Lower leg skin (tissue), 4 donors: ENCODE measurements at regions not wholly inside any gene's neighbourhood (a gene's known extent, or its start where the extent isn't known, plus 50 kb on each side); places are given as distances from the start of the nearest gene placed in this dataset.

ENCODE experiments used
- DNase-seq, 2 donors: peaks; one replicate each; pipeline ENCODE4 v3.0.0-alpha.2; 2019; ENCODE audit warnings: low spot score in 2 of 2
- H3K4me3 ChIP-seq: fragments of 200-600 bp; sonication (generic); 2 replicates; pipeline ENCODE4 v1.5.1; 2017; ENCODE audit warnings: mild to moderate bottlenecking, low read depth; ENCODE audit not compliant: poor library complexity, severe bottlenecking
- CTCF ChIP-seq, 3 donors: fragments of 450-650 bp; IDR thresholded peaks; one replicate each; pipeline ENCODE4 v1.5.1; 2016; ENCODE audit warnings: antibody characterized with exemption in 3 of 3, mild to moderate bottlenecking in 3 of 3, moderate library complexity in 2 of 3
- POLR2A ChIP-seq, 2 donors: fragments of 450-650 bp; IDR thresholded peaks; one replicate each; pipeline ENCODE4 v1.6.1; 2016 to 2017; ENCODE audit warnings: antibody characterized with exemption in 2 of 2, mild to moderate bottlenecking in 1 of 2, moderate library complexity in 1 of 2
- whole genome bisulfite sequencing, 2 donors: methylation state at CpG; one replicate each; pipeline ENCODE4 v1.1.5; 2018; 5-methylcytosine and 5-hydroxymethylcytosine counted together
- intact Hi-C: fragments of 100-400 bp; cut with DNase I; formaldehyde crosslinking; loops from one replicate; pipeline ENCODE4 v1.15.0; 2023; ENCODE audit warnings: low total_unique reads

DNA sequence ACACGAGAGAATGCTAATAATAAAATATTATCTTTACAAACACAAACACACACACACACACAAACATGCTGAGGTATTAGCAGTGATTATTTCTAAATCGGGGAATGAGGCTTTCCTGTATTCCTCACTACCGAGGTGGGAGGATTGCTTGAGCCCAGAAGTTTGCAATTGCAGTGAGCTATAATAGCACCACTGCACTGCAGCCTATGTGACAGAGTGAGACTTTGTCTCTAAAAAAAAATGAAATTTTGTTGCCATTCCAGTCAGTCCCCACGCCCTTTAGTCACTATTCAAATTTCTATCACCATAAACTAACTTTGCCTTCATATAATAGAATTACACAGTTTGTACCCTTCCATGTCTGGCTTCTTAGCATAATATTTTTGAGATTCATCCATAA, 456.5 kb upstream of the CPEB2 start:
- WGBS, 2 donors = 73 to 76% methylated on average over 4 of the region's 4 CpGs
- no peak for DNase-seq
- no peak overlapping the region for H3K4me3 ChIP-seq
- no peak for TF ChIP-seq POLR2A (IDR thresholded peaks at IDR 0.05)
- no peak for TF ChIP-seq CTCF (IDR thresholded peaks at IDR 0.05)
- intact Hi-C loops = no loop called here

- intact Hi-C loops = no loop called here
- TF ChIP-seq POLR2A (IDR thresholded peaks at IDR 0.05) = no peak
- no peak for TF ChIP-seq CTCF (IDR thresholded peaks at IDR 0.05)
- no peak for DNase-seq
- WGBS, 2 donors = 92 to 94% methylated on average over 6 of the region's 6 CpGs
- H3K4me3 ChIP-seq = no peak overlapping the region
Observed at GRCh38 chr4:14552119-14552518, 450.2 kb upstream of the CPEB2 start.

DNA sequence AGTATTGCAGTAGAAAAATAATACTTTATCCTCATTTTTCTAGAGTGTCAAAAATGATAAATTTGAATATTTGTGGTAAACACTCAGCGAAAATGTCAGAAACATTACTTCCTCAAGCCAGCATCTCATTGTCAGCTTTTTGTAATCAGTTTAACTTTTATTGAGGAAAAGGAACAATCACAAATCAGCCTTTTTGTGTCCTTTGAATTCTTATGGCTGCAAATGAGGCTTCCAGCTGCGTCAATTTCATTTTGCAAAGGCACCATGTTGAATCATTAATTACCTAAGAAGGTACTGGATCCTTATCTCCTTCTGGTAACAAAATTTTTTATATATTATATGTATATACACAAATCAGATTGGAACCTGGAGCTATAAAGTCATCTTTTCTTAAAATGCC, 442.6 kb upstream of the CPEB2 start:
- no peak overlapping the region for H3K4me3 ChIP-seq
- TF ChIP-seq POLR2A (IDR thresholded peaks at IDR 0.05) (no peak), CTCF (IDR thresholded peaks at IDR 0.05) (no peak)
- DNase-seq = no peak
- WGBS, 2 donors = 87 to 88% methylated on average over 2 of the region's 2 CpGs
- intact Hi-C loops = no loop called here

GRCh38 chr4:14560577-14560976, 441.7 kb upstream of the CPEB2 start:
- TF ChIP-seq CTCF (IDR thresholded peaks at IDR 0.05) (no peak), POLR2A (IDR thresholded peaks at IDR 0.05) (no peak)
- 81 to 88% methylated on average over 1 of the region's 1 CpG for WGBS, 2 donors
- intact Hi-C loops = no loop called here
- DNase-seq = no peak
- no peak overlapping the region for H3K4me3 ChIP-seq

- no peak overlapping the region for H3K4me3 ChIP-seq
- intact Hi-C loops = no loop called here
- DNase-seq = no peak
- WGBS, 2 donors = 29 to 55% methylated on average over 3 of the region's 3 CpGs
- no peak for TF ChIP-seq CTCF (IDR thresholded peaks at IDR 0.05)
- no peak for TF ChIP-seq POLR2A (IDR thresholded peaks at IDR 0.05)
Observed at GRCh38 chr4:14562901-14563300, 439.4 kb upstream of the CPEB2 start.

GRCh38 chr4:14564281-14564680, 438.0 kb upstream of the CPEB2 start:
- no peak for DNase-seq

More at GRCh38 chr4:14564281-14564680, 438.0 kb upstream of the CPEB2 start:
- intact Hi-C loops = no loop called here
- no peak for TF ChIP-seq CTCF (IDR thresholded peaks at IDR 0.05)
- no peak for TF ChIP-seq POLR2A (IDR thresholded peaks at IDR 0.05)
- no peak overlapping the region for H3K4me3 ChIP-seq
- 81 to 83% methylated on average over 4 of the region's 4 CpGs for WGBS, 2 donors
